Stimulated activated naive CD8-positive, alpha-beta T cell treated with anti-CD3 and anti-CD28 coated beads, Interleukin-15, amount 100 ng/mL, for 72 hours (primary cell): ENCODE measurements at regions not wholly inside any gene's neighbourhood (a gene's known extent, or its start where the extent isn't known, plus 50 kb on each side); places are given as distances from the start of the nearest gene placed in this dataset.

Experiments used
- ATAC-seq: fragments of 150-1000 bp; cut with Tn5 transposase; 2 replicates; pipeline ENCODE4 v1.10.0; 2021; ENCODE audit warnings: mild to moderate bottlenecking, moderate library complexity
- DNase-seq, 2 donors: peaks; one replicate each; pipeline ENCODE4 v3.0.0; 2021 to 2022
- H3K27ac Mint-ChIP-seq, 2 donors: one replicate each; pipeline ENCODE4 v1.8.0; 2022; ENCODE audit warnings: mild to moderate bottlenecking in 2 of 2, mixed read lengths in 2 of 2, moderate library complexity in 2 of 2
- H3K27me3 Mint-ChIP-seq: one replicate; pipeline ENCODE4 v1.8.0; 2022; ENCODE audit warnings: mixed read lengths
- H3K4me1 Mint-ChIP-seq: one replicate; pipeline ENCODE4 v1.8.0; 2022; ENCODE audit warnings: mild to moderate bottlenecking, mixed read lengths
- H3K4me3 Mint-ChIP-seq, 2 donors: one replicate each; pipeline ENCODE4 v1.8.0; 2022; ENCODE audit warnings: mild to moderate bottlenecking in 2 of 2, mixed read lengths in 2 of 2, moderate library complexity in 1 of 2
- H3K9me3 Mint-ChIP-seq, 2 donors: one replicate each; pipeline ENCODE4 v1.8.0; 2022; ENCODE audit warnings: mixed read lengths in 2 of 2

DNA sequence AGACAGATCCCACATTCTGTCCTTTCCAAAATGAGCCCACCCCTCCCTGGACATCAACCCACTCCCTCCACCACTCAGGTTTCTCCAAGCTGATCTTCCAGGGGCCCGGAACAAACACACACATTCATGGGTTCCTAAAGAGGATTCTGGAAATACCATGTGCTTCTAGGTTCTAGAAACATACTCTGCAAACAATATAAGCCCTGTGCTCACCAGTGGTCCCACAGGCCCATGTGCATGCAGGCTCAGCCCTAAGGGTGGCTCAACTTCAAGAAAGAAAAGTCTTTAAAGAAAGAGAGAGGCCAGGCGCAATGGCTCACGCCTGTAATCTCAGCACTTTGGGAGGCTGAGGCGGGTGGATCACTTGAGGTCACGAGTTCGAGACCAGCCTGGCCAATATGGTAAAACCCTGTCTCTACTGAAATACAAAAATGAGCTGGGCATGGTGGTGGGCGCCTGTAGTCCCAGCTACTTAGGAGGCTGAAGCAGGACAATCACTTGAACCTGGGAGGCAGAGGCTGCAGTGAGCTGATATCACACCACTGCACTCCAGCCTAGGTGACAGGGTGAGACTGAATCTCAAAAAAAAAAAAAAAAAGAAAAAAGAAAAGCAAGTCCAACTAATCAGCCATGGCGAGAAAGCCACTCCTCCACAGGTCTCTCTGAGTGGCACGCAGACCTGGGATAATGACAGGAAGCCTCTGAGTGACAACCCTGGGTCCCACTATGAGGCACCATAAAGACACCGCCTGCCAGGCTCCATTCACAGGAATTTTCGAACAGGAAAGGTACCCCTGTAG, 59.5 kb upstream of the PNMA1 start:
- DNase-seq, result no peak
- Mint-ChIP-seq H3K27me3 (no peaks in the 10 kb centered on the region), H3K9me3 (no peaks in the 10 kb centered on the region), H3K4me3 (peak overlapping the region in 1 of 2 donors; percentile 7), H3K27ac (no peak overlapping the region), H3K4me1 (peaks cover 95% of the 10 kb centered on the region)
- no peak for ATAC-seq

DNA sequence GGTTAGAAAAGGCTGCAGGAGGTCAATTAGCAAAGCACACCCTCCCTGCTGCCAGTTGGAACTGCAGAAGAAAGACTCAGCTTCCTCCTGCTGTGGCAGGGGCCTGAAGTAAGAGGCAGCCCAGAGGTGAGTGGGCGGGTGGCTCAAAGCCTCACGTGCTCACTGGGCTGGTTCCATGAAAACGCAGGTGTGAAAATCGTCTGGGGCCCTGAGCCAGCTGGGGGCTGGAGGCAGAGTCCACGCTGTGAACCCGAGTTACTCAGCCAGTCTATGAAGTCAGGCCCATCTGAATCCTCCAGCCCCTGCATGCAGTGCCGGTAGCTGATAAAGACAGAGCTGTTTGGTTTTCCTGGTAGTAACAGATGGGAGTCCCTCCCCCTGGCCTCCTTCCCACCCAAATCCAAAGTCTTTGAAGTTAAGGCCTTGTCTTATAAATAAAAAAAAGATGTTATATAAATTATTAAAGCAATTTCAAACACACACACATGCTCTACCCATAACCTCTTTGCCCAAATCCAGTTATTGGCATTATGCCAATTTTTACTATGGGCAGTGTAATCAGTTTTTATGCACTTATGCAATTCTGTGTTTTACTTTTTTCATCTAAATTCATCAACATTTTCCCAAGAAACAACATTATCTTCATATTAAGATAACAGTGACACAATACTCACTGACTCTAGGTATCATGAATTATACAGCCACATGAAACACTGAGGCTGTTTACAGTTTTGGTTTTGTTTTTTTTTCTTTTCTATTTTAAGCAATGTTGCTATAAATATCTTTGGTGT, 57.9 kb upstream of the PNMA1 start:
- H3K4me1 Mint-ChIP-seq, result peaks cover 80% of the 10 kb centered on the region
- no peaks in the 10 kb centered on the region for H3K9me3 Mint-ChIP-seq
- peak; percentile 80 for ATAC-seq
- no peaks in the 10 kb centered on the region for H3K27me3 Mint-ChIP-seq
- H3K27ac Mint-ChIP-seq, result peak overlapping the region; percentile 88 to 92
- peak overlapping the region; percentile 70 to 73 for H3K4me3 Mint-ChIP-seq
- DNase-seq, result peak; percentile 75 to 85

DNA sequence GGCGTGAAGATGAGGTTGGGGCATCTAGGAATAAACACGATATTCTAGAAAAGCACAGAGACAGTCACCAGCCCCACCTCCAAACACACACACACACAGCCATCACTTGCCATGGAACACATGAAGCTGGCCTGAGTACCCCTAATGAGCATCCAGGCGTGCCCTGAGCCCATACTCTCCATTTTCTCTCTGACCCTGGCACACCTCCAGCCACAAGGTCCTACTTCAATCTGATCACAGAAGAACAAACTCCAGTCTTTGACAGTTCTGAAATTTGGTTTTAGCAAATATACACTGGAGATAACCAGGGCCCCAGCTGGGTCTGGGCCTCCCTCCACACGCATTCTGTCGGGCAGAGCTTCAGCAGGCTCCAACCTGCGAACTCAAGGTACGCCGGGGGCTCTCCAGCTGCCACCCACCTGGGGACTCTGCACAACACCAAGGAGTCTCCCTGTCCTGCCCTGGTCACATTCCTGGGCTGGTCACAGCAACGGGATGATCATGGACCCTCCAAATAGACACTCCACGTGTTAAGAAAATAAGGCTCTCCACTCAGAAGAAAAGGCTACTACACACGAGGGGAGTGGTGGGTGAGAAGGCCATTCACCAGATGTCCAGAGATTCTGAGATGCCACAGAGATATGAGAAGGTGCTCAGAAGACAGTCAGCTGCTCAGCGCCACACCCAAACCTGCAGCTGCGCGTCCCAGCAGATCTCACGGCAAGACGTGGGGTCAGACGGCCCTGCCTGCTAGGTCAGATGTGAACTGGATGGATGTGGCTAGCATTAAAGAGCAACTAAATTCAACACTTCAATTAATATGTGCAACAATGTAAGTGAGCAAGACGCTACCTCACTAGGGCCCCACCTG, 57.0 kb upstream of the PNMA1 start:
- H3K27ac Mint-ChIP-seq, result peak overlapping the region; percentile 65 to 94
- H3K4me3 Mint-ChIP-seq, result peak overlapping the region; percentile 70 to 73
- H3K9me3 Mint-ChIP-seq, result no peaks in the 10 kb centered on the region
- H3K4me1 Mint-ChIP-seq, result peaks cover 78% of the 10 kb centered on the region
- peak; percentile 13 for ATAC-seq
- no peaks in the 10 kb centered on the region for H3K27me3 Mint-ChIP-seq
- no peak for DNase-seq

DNA sequence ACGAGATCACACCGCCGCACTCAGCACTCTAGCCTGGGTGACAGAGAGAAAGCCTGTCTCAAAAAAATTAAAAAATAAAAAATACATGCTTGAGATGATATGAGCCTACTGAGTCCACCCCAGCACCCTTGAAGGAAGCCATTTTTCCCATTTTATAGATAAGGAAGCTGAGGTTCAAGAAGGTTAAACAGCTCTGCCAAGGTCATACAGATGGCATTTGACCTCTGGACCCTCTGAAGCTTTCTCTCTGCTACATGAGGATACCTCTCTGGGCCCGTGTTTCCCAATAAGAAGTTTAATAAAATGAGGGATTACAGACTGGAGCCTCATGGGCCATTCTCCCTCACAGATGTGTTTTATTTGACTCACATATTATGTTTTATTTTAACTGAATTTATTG, 53.9 kb upstream of the PNMA1 start:
- peaks cover 78% of the 10 kb centered on the region for H3K4me1 Mint-ChIP-seq
- ATAC-seq, result no peak
- no peak for DNase-seq
- H3K27ac Mint-ChIP-seq, result no peak overlapping the region
- H3K4me3 Mint-ChIP-seq, result no peak overlapping the region
- no peaks in the 10 kb centered on the region for H3K27me3 Mint-ChIP-seq
- no peaks in the 10 kb centered on the region for H3K9me3 Mint-ChIP-seq

DNA sequence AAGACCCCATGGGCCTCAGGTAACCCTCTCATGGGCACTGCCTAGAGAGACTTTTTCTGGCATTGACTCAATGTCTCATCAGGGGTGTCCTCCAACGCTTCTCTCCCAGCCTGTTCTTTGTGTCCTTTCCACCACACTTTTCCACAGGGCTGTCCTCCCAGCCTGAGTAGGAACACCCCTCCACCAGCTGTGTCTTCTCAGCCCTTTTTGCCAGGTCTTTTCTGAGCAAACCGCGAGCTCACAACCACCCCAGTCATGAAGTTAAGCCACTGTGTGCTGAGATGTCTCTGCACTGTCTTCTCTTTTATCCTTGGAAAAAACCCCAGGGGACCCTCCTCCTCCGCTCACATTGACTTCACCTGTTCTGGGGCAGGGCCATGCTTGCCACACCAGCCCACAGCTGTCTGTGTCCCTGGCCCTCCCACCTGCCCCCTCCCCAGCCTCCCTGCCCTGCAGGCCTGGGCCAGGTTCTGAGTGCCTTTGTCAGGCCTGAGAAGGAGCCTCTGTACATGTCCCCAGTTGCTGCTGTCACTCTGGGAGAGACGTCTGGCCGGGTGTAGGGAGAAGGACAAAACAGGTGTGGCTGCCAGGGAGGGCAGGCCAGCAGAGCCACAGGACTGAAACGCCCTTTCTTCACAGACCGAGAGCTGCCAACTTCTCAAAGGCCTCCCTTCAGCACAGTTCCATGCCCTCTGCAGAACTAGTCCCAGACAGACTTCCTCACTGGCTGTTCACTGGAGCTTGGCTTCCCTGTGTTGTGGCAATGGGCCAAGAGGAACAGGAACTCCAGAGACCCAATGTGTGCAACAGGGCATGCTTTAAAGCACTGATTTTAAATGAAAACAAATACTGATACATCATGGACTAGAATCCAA, 50.5 kb upstream of the PNMA1 start:
- Mint-ChIP-seq H3K27me3 (no peaks in the 10 kb centered on the region), H3K4me1 (peaks cover 75% of the 10 kb centered on the region), H3K4me3 (peak overlapping the region in 1 of 2 donors; percentile 52), H3K9me3 (no peaks in the 10 kb centered on the region), H3K27ac (peak overlapping the region in 1 of 2 donors; percentile 47)
- ATAC-seq, result no peak
- no peak for DNase-seq
